HuH-7 (cell line): ENCODE measurements at regions not wholly inside any gene's neighbourhood (a gene's known extent, or its start where the extent isn't known, plus 50 kb on each side); places are given as distances from the start of the nearest gene placed in this dataset.
"Not testable (repeated sequence)": the region's sequence is repeated elsewhere in the genome, so short reads cannot be mapped to it uniquely, and the experiment has no call there.

Experiments used
- DNase-seq: peaks from one replicate; pipeline ENCODE4 v3.0.0; 2011; ENCODE audit warnings: low spot score

GRCh38 chr19:23597661-23598060 is 89.4 kb downstream of the ZNF675 start:
- no peak for DNase-seq

- DNase-seq, result no peak
These were observed 90.1 kb downstream of the ZNF675 start for GRCh38 chr19:23596872-23597271.

GRCh38 chr19:23594311-23594710 is 92.7 kb downstream of the ZNF675 start:
- DNase-seq, result not testable (repeated sequence)

GRCh38 chr19:23587546-23587945 is 99.5 kb downstream of the ZNF675 start:
- no peak for DNase-seq

- DNase-seq, result no peak
These were observed 109.5 kb downstream of the ZNF675 start for GRCh38 chr19:23577501-23577900.

GRCh38 chr19:23571175-23571574 is 115.8 kb downstream of the ZNF675 start:
- no peak for DNase-seq

GRCh38 chr19:23568116-23568515 is 118.9 kb downstream of the ZNF675 start:
- DNase-seq, result not testable (repeated sequence)

- DNase-seq, result no peak
These were observed 121.8 kb downstream of the ZNF675 start for GRCh38 chr19:23565256-23565655.

GRCh38 chr19:23563326-23563725 is 123.7 kb downstream of the ZNF675 start:
- no peak for DNase-seq

- DNase-seq, result no peak
These were observed 125.7 kb downstream of the ZNF675 start for GRCh38 chr19:23561341-23561740.

GRCh38 chr19:23560051-23560450 is 127.0 kb downstream of the ZNF675 start:
- DNase-seq, result no peak

GRCh38 chr19:23558541-23558940 is 128.5 kb downstream of the ZNF675 start:
- DNase-seq, result no peak

GRCh38 chr19:23557381-23557780 is 129.6 kb downstream of the ZNF675 start:
- DNase-seq, result no peak

GRCh38 chr19:23554548-23554947 is 132.5 kb downstream of the ZNF675 start:
- no peak for DNase-seq

- not testable (repeated sequence) for DNase-seq
These were observed 136.9 kb downstream of the ZNF675 start for GRCh38 chr19:23550102-23550501.

GRCh38 chr19:23547816-23548430 is 139.1 kb downstream of the ZNF675 start:
- DNase-seq, result no peak

GRCh38 chr19:23547156-23547555 is 139.9 kb downstream of the ZNF675 start:
- no peak for DNase-seq

- DNase-seq, result no peak
These were observed 143.7 kb downstream of the ZNF675 start for GRCh38 chr19:23543351-23543750.

GRCh38 chr19:23542562-23542961 is 144.4 kb downstream of the ZNF675 start:
- DNase-seq, result no peak

GRCh38 chr19:23541991-23542390 is 145.0 kb downstream of the ZNF675 start:
- no peak for DNase-seq

GRCh38 chr19:23540180-23540579 is 144.9 kb upstream of the ZNF91 start:
- not testable (repeated sequence) for DNase-seq

GRCh38 chr19:23539499-23539898 is 144.2 kb upstream of the ZNF91 start:
- no peak for DNase-seq

- DNase-seq, result not testable (repeated sequence)
These were observed 141.9 kb upstream of the ZNF91 start for GRCh38 chr19:23537136-23537535.

- not testable (repeated sequence) for DNase-seq
These were observed 141.1 kb upstream of the ZNF91 start for GRCh38 chr19:23536341-23536740.
